HG03432 (cell line): ENCODE measurements at regions not wholly inside any gene's neighbourhood (a gene's known extent, or its start where the extent isn't known, plus 50 kb on each side); places are given as distances from the start of the nearest gene placed in this dataset.

Source experiments
- ATAC-seq: cut with Tn5 transposase; IDR thresholded peaks from one replicate; pipeline ENCODE4 v1.9.1; 2021; ENCODE audit warnings: mild to moderate bottlenecking, moderate library complexity; ENCODE audit not compliant: unreplicated experiment

DNA sequence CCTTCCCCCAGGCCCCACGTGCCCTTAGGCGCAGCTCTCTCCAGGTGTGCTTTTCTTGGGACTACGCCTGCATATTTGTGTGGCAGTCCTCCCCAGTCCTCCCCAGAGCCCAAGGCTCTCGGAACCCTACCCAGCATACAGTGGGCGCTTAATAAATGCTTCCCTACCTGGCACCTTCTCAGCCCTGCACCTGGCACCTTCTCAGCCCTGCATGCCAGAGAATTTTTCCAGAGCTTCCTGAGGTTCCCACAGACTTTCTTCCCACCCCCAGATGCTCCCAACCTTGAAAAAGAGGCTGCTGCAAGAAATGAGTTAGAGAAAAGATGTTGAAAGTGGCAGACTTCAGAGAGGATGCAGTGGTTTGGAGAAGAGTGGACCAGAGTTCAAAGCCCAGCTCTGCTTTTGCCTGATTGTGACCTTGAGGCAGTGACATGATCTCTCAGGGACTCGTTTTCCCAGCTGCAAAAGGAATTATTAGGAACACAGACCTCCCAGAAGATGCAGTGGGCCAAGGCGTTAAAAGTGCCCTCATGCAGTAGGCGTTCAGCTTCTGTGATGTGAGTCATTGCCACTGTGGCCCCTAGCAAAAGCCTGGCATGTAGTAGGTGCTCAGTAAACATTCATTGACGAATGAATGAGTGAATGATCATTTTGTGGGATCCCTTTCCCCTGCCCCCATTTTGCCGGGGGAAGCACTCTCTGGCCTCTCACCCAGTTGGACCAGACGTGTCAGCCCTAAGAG is 167.2 kb downstream of the PHETA1 start:
- ATAC-seq: no peak

GRCh38 chr12:111201036-111201435 is 167.9 kb downstream of the PHETA1 start:
- ATAC-seq: no peak

DNA sequence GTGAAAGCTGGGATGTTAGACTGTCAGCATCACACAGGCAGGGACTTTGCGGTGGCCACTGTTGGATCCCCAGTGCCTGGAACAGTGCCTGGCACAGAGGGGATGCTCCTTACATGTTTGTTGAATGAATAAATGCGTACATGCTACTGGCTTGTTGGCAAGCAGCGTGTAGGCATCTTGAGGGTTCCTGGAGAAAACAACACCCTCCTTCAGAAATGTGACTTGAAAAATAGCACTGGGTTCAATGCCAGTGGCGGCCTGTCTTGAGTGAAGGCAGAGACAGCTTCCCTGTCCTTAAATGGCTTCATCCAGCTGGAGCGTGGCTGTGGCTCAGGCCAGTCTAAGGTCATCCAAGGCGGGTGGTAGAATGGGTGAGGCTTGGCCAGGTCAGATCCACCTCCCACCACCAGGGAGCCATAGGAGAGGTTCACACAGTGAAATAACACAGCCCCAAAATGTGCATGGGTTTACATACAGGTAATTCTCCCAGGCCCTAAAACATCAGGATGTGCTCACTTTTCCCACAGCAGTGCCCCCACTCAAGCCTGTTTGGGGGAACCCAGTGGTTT is 171.4 kb downstream of the PHETA1 start:
- no peak for ATAC-seq

GRCh38 chr12:111196532-111196931 is 172.4 kb downstream of the PHETA1 start:
- no peak for ATAC-seq

GRCh38 chr12:111195316-111195715 is 173.6 kb downstream of the PHETA1 start:
- no peak for ATAC-seq

- ATAC-seq: no peak
These were observed 174.2 kb downstream of the PHETA1 start for GRCh38 chr12:111194703-111195051.

GRCh38 chr12:111193977-111194702 is 174.8 kb downstream of the PHETA1 start:
- ATAC-seq: no peak

DNA sequence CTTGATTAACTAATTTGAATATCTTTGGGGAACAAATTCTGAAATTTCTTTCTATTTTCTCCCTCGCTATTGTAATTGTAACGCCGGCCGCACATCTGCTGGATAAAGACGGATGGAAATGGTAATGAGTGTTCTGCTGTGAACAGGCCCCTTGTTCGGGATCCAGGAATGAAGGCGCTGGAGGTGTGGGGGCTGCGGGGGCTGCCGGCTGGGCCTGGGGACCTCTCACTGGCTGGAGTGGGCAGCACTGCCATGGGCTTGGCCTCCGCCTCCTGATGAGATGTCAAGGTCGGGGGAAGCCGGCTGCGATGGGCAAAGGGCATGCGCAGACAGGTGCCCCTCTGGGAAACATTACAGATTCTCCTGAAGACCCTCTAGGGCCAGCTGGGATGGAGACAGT is 175.4 kb downstream of the PHETA1 start:
- ATAC-seq: no peak

DNA sequence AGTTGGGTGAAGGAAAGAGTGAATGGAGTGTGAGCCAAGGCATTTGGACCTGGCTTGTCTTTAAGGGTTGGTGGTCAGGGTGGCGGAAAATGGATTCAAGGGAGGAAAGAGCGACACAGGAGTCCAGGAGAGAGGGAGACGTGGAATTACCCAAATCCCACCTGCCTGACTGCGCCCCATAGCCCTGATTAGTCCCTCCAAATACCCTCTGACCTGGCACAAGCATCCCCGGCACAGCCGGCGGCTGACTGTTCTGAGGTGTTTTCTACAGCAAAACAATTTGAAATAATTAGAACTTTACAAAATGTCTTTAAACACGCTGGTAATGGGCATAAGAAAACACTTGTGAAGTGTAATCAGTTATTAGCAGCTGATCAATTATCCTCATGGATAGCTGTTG is 175.8 kb downstream of the PHETA1 start:
- ATAC-seq: no peak

GRCh38 chr12:111192647-111193046 is 176.2 kb downstream of the PHETA1 start:
- no peak for ATAC-seq

- ATAC-seq: no peak
These were observed 178.0 kb downstream of the PHETA1 start for GRCh38 chr12:111190741-111191526.

DNA sequence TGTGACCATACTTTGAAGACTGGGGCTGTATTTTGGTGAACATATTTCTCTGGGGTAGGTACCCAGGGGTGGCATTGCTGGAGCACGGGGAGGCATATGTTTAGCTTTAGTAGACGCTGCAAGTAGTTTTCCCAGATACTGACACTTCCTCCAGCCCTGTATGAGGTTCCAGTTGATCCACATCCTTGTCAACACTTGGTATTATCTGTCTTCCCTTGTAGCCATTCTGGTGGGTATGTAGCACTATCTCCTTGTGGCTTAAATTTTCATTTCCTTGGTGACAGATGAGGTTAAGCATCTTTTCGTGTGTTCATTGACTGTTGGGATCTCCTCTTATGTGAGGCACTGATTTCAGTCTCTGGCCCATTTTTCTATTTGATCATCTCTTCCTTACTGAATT is 179.1 kb downstream of the PHETA1 start:
- no peak for ATAC-seq

DNA sequence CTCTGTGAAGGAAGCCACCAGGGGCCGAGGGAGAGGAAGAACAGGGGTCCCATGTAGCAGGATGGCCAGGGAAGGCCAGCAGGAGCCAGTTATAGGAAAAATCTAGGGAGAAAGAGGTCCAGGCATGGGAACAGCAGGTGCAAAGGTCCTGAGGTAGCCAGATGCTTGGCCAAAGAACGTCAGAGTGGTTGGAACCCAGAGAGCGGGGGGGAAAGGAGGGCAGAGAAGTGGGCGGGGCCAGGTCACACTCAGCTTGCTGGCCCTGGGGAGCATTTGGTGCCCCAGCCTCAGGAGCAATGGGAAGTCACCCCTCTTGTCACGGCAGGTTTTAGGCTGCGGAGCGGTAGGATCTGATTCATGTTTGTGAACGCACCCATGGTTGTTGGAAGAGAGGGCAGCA is 180.5 kb downstream of the PHETA1 start:
- no peak for ATAC-seq

- ATAC-seq: no peak
These were observed 182.5 kb downstream of the PHETA1 start for GRCh38 chr12:111186347-111186746.

DNA sequence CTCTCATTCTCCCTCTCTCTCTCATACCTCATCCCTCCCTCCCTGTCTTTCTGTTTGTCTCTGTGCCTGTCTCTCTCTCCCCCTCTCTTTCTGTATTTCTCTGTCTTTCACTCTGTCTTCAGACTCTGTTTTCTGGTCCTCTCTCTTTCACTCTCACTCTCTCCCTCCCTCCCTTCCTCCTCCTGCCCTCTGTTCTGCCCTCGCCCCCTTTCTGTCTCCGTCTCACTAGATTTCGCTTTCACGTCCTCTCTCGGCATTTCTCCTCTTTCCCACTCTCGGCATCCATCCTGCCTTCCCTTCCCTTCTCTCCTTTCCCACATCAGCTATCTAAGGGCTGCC is 183.0 kb downstream of the PHETA1 start:
- ATAC-seq: no peak

DNA sequence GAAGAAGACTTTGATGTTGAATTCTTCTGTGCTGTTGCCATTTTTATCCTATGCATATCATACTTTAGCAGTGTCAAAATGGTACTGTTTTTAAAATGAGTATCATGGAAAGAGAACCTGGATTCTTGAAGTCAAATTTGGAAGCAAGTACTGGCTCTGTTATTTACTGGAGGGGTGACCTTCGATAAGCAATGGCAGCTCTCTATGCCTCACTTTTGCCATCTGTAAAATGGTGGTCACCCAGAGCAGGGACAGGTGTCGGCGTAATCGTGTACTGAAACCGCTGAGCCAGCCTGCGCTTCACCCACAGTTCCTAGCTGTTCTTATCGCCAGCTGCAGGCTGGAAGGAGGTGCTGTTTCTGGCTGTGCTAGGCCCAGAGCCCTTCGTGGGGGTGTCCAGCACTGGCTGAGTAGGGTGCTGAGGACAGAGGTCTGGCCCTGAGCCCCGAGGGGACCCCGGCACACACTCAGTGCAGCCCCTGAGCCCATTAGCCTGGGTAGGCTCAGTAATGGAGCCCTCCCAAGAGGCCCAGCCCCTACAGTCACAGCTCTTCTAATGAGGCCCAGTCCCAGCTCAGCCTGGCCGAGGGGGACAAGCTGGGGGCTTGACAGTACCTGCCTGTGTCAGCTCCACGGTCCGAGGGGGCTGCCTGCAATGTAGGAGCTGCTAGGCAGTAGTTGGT is 183.5 kb downstream of the PHETA1 start:
- ATAC-seq: no peak

GRCh38 chr12:111184161-111184560 is 184.7 kb downstream of the PHETA1 start:
- ATAC-seq: no peak

- no peak for ATAC-seq
These were observed 185.8 kb downstream of the PHETA1 start for GRCh38 chr12:111183094-111183493.

- no peak for ATAC-seq
These were observed 186.5 kb downstream of the PHETA1 start for GRCh38 chr12:111182382-111182781.

DNA sequence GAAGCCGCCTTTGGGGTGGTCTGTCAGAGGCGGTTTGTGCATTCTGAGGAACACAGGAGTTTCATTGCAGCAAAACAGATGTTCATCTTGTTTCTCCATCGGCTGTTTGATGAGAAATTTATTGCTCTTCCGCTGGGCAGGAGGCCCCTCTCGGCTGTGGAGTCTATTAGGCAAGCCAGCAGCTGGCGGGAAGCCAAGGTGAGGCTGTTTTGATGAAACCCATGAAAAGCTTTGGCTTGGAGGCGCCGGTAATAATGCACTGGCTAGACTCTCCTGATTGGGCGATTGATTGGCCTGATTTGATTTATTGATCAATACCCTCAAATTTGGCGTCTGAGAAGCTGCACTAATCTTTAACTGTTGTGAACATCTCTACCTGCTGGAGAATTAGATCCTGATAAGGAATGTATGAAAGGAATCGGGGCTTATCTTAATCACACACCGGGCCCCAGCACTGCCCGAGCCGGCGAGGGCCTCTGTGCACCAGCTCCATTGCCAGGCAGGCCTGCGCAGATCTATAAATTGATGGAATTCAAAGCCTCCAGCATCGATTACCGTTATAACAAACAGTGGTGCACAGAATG is 187.7 kb downstream of the PHETA1 start:
- no peak for ATAC-seq
